ENCODE measurements at regions not wholly inside any gene's neighbourhood (a gene's known extent, or its start where the extent isn't known, plus 50 kb on each side); places are given as distances from the start of the nearest gene placed in this dataset.

DNA sequence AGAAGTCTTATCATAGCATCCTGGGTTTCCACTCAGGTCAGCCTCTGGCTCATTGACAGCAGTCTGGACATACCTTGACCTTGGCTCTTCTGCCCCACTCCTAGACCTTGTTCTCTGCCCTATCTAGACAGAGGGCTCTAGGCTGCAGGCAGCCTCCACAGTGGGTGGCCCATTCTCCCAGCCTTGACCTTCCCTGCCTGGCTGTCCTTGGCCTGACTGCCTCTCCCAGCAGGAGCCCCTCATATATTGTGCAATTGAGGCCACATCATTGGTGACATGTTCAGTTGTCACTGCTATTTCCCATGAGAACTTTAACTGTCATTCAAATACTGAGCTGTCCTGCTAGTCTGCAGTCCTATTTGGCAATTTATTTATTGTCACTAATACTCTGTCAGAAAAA, 503.4 kb downstream of the PLXNA4 start:
- no peak for DNase-seq (ENCODE audit: low read depth, low spot score)

DNA sequence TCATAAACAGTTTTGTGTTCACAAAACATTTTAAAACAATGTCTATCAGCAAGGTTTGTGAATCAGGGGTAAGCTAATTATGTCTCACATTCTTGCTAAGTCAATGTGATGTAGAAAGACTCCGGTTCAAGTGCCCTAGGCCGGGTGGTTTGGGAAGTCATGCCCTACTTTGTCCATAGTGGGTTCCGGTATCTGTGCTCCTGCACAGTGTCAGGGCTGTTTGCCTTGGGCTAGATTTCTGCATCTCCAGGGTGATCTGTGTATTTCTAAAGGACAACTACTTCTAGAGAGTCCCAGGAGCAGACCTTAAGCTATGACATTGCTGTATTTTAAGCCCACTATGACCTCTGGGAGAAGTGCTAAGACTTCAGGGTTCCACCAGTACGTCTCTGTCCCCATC, 504.1 kb downstream of the PLXNA4 start:
- DNase-seq (ENCODE audit: low read depth, low spot score) = no peak

DNA sequence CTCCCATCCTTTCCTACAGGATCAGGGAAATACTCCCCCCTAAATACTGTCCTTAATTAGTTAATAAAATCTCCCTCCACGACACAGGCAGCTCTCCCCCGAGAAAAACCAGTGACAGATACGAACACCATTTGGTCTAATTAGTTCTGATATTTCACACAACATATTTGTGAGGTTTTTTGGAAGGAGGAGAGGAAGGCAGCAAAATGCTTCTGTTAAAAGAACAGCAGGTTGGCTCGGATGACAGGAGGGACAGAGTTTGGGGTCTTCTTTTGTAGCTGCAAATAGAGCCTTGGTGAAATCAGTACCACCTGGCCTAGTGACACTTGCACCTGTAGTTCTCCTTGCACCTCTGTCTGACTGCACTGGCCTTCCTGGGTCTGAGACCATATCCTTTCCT, 507.0 kb downstream of the PLXNA4 start:
- DNase-seq (ENCODE audit: low read depth, low spot score) = no peak

DNA sequence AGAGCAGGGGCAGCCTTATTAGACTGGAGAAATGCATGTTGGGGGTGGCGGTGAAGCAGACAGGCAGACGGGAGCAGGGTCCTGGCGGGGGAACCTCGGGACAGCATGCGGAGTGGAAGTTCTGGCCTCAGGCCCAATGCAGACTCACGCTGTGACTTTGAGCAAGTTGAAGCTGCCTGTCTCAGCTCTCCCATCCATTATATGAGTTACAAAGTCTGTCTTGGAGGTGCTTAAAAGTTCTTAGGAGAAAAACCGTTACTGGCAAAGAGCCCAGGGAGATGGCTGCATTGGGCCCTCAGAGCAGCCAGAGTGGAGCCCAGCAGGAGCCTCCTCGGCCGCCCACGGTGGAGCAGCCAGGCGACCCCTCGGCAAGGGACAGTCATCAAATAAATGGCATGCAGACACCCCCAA, 509.5 kb downstream of the PLXNA4 start:
- DNase-seq (ENCODE audit: low read depth, low spot score) = peak; percentile 87

DNA sequence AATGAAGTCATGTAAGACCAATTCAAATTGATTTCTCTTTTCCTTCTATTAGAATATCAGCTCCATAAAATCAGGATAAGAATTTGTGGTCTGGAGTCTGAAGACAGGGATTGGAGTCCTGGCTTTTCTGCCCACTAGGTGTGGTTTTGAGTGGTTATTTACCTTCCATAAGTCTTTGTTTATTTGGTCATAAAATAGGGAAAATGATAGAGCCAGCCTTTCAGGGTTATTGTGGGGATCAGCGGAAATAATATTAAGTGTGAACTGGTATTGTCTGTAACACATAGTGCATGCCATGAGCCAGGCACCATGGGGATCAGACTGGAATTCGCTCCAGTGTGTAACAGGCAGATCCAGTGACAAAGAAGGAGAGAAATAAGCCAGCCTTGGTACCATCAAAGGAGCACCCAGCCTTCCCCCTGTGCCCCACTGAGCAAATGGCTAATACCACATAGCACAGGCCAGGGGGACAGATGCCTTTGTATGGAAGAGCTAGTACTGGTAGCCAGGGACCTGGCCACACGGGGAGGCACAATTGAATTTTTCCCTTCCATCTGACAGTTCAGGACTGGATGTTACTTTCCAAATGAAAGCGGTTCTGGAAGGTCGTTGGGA, 509.7 kb upstream of the PODXL start:
- DNase-seq (ENCODE audit: low read depth, low spot score) = peak; percentile 63

DNA sequence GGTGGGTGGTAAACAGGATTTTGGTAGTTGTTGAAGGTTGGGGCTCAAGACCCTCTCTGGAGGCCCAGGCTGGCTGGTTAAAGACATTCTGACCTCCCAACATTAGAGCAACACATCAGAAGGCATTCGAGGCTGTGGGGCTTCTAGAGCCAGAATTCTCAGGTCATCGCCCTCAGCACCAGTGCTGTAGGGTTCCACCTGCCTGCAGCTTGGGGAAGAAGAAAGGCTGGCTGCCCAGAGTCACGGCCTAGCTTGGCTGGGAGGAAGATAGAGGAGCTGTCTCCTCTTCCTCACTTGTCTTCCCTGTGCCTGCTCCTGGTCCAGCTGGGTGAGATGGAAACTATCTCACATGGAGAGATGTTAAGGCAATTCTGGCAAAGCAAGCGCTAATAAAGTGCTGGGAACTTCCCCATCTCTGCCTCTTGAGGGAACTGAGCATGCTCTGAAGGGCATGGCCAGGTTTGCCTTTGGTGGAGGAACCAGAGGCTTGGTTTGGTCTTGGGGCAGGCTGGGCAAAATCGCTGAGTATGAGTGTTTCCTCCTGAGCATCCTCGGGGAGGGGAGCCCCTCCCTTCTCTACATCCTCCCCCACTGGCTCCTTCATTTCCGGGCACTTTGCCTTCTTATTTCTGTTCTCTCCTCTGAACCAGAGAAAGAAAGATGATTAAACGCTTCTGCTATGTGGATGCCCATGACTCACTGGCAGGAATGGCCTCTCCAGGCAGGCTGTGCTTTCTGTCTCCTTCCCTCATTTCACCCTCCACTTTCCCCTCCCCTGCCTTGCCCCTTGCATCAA, 509.0 kb upstream of the PODXL start:
- peak; percentile 97 for DNase-seq (ENCODE audit: low read depth, low spot score)

DNA sequence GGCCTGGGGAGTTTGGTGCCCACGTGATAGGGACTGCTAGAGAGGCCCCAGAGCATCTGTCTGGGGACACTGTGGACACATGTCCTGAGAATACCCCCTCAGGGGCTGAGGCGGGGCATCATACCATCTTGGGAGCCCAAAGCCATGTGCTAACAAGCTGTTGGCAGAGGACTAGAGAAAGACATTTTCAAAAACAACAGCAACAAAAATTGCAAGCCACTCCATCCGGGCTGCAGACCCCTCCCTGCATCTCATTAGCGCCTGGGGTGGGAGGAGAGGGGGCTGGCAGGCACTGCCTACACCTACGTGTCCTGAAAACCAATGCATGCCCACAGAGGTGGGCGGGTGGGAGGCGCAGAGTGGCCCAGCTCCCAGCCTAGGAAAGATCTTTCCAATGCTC, 507.4 kb upstream of the PODXL start:
- DNase-seq (ENCODE audit: low read depth, low spot score) = peak; percentile 17

DNA sequence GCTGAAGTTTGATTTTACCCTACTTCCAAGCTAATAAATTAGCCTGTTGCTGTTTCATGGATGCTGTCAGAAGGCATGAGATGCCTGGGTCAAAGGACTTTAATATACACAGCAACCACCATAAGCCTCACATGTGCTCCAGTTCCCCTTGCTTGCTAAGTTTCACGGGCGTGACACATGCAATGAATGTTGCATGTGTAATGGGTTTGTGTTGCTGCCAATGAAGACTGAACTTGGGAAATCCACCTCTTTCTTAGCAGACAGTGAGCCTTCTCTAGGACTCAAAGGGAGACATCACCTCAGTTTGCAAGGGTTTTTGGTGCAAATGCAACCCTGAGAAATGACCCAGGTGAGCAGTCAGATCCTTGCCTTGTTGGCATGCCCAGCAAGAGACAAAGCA, 505.5 kb upstream of the PODXL start:
- no peak for DNase-seq (ENCODE audit: low read depth, low spot score)

DNA sequence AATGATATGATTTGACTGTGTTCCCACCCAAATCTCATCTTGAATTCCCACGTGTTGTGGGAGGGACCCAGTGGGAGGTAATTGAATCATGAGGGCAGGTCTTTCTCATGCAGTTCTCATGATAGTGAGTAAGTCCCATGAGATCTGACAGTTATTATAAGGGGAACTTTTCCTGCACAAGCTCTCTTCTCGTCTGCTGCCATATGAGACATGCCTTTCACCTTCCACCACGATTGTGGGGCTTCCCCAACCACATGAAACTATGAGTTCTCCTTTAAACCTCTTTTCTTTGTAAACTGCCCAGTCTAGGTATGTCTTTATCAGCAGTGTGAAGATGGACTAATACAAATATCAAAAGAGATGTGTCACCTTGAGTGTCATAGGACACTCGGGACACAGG, 502.7 kb upstream of the PODXL start:
- DNase-seq (ENCODE audit: low read depth, low spot score) = no peak

DNA sequence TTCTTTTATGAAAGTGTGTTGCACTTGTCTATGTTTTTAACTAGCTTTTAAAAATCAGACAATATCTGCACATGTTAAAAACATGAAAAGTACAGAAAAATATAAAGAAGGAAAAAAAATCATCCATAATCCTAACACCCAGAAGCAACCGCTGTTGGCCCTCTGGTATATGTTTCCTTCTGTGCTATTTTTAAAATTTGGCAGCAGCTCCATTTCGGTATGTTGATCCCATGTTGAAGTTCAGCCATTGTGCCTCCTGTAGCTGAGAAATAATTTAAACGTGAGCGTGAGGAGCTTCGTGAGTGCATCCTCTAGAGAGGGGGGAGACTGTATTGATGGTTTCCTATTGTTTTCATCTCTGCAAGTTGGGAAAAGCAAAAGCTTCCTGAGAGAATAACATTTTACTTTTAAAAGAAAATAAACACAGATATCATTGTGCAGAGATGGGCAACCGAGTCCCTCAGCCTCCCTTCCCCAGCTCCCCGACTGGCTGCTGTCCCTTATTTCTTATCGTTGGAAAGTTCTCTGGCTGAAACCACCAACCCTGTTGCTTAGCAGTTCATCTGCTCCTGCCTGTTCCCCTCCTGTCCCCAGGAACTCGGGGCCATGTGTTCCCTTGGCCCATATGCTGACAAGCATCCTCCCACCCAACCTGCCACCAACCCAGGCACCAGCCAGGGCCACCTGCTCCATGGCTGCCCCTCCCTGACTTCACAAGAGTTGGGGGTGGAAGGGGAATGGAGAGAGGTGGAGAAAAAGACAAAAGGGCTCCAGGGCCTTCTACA, 499.1 kb upstream of the PODXL start:
- DNase-seq (ENCODE audit: low read depth, low spot score) = no peak

DNA sequence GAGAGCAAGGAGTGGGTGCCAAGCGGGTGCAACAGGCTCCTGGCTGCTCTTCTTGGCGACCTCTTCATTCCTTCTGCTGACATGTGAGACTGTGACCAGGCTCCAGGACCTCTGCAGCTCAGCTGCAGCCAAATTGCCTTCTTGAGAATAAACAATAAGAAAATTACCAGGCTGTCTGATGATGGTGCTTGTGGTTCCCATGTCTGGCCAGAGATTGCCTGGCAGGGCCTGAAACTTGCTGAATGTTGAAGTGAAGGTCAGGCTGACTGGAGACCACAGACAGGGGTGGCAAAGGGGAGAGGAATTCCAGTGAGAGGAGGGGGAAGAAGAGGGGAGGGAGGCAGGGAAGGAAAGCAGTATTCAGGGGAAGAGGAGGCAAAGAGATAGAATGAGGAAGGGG, 497.4 kb upstream of the PODXL start:
- DNase-seq (ENCODE audit: low read depth, low spot score) = peak; percentile 66

DNA sequence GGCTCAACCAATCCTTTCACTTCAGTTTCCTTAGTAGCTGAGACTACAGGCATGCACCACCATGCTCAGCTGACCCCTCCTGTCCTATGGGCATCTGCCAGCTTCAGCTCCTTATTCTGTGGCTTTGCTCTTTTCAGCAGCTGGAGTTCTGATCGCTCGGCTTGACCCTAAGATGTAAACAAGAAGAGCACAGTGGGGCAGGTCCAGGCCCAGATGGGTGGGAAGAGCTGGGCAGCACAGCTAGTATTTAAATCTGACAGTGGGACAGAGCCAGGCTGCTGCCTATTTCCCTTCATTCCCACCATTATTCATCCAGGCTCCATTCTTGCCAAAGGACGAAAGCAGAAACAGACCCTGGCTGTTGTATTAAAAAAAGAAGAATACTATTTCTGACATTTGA, 494.9 kb upstream of the PODXL start:
- no peak for DNase-seq (ENCODE audit: low read depth, low spot score)

DNA sequence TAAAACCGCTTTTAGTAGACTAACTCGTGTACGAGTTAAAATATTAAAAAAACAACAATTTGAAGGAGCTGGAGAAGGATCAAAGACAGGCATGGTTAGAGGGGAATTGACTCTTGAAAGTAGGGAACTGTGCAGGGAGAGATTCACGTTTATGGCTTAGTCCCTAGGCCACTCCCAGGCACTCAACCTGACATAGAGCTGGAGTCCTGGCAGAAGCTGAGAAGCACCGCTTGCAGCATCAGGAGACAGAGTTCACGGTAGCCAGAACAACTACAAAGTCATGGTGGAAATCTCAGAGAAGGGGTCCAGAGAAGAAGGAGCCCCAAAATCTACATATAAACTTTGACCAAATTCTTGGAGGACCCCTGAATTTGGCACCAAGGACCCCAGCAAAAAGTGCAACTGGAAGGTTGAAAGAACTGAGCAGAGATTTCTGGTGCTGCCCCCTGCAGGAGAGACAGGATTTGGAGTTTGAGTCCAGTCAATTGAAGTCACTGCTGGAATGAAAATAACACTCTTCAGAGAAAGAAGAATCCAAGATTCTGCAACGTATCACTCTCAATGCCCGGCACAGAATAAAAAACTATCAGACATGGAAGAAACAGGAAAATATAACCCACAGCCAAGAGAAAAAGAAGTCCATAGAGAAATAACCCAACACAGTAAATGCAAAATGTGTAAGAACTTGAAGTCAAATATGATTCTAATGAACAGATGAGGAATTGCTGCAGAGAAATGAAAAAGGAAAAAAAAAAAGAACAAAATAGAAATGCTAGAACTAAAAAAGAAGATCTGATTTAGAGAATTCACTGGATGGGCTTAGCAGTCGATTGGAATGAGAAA, 493.3 kb upstream of the PODXL start:
- no peak for DNase-seq (ENCODE audit: low read depth, low spot score)

DNA sequence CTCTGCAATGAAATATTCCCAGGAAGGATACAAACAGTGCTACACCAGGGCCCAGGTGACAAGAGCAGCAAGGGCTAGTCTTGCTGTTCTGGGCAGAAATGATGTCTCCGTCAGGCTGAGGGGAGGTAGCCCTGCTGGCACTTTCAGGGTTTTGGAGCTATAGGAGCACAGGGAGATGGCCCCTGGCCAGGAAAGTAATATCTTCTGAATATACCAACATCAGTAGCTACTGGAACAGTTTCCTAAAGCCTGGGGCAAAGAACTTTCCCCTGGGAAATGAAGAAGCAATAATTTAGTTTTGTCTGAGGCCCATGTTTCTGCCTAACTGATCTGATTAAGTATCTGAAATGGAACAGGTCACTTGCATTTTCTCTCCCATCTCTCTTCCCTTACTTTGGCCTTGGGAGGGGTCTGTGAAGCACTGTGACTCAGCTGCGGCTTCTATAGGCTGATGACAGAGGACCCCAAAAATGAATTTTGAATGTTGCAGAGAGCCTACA, 489.1 kb upstream of the PODXL start:
- DNase-seq (ENCODE audit: low read depth, low spot score) = no peak

DNA sequence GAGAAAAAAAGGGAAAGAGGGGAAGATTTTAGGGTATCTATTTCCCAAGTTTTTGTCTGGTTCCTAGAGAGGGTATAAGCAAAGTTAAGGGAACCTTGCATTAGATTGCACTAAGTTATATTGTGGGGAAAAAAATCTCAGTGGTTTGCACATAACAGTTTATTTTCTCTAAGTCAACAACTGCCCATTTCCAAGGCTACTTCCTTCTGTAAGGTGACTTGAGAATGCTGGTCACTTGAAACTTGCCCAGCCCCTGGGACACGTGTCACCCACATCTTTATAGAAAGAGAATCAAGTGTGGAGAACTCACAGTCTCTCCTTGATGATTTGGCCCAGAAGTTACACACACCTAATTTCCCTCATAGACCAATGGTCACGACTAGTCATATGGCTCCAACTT, 488.6 kb upstream of the PODXL start:
- DNase-seq (ENCODE audit: low read depth, low spot score) = no peak

DNA sequence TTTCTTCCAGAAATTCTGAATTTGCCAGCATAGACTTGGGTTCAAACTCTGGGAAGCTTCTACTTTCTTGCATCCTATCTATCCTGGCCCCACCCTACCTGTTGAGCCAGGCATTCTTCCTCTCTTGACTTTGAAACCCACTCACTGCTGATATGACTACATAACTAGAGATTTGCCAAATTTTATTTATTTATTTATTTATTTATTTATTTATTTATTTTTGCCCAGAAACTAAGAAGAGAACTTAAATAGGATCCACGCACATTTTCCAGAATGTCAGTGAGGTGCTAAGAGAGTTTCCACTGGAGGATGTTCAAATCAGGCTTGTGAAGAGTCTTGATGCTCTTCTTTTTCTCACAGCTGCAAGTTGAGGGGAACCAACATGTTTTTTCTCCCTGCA, 487.8 kb upstream of the PODXL start:
- DNase-seq (ENCODE audit: low read depth, low spot score) = no peak

DNA sequence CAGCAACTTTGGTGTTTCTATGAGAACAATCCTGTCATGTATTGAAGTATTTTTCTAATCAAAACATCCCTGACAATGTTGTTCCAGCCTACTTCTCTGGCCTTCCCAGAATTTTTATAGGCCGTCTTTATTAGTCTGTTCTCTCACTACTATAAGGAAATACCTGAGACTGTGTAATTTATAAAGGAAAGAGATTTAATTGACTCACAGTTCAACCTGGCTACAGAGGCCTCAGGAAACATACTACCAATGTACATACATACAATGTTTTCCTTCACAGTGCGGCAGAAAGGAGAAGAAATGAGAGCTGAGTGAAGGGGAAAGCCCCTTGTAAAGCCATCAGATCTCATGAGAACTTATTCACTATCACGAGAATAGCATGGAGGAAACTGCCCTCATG, 484.7 kb upstream of the PODXL start:
- DNase-seq (ENCODE audit: low read depth, low spot score) = no peak

DNA sequence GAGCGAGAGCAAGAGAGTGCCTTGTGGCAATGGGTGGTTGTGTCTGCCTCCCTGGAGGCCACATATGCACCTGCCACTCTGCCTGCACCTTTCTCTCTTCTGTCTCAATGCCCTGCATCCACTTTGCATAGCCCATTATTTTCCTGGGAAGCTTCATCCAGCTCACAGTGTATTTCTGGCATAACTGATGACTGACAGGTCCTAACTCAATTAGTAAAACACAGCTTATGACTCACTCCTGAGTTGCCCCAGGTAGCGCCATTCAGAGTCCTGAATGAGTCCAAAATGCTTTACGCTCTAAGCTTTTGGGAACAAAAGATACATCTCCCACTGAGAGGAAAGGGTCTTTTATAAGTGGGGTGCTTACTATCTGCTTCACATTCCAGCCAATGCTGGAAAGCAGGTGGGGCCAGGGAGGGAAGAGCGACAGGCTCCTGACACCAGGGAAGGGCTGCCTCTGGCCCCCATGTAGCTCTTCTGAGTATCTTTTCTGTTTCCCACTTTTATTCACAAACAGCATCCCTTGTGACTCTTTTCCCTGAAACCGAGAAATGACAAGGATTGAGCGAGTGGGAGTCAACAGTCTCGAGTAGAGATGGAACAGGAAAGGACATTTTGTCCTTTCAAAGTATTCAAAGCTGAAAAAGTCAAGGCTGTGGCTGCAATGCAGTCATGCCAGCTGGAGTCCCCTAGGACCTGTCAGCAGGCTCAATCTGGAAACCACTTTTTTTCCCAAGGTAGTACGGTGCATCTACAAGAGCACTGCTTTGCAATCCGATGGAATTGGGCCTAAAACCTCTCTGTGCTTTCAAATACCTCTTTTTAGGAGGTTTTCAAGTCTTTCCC, 479.3 kb upstream of the PODXL start:
- DNase-seq (ENCODE audit: low read depth, low spot score) = peak; percentile 48

DNA sequence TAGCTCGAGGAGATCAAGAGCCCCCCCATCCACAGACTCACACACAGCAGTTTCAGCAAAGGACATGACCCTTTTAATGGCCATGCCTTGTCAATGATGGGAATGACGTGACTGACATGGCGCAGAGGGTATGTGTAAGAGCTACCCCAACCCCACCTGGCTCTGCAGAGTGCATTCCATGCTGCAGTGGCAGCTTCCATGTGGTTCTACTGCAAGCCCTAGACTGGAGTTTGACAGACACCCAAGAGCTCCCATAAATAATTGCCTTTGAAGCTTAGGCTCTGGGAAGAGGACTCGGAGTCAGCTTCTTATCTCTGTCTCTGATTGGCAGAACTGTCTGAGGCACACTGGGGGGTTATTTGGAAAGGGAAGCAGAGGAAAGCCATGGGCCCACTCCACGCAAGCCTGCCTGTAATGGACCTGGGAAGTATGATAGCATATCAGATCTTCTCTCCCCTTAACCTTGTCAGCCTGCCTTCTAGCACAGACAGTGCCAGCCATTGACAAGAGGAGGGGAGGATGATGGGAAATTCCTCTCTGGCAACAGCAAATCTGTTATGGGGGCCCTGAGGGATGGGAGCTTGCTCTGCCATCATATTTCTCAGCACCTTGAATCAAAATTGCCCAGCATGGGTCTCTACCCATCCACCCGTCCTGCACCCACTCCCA, 478.5 kb upstream of the PODXL start:
- DNase-seq (ENCODE audit: low read depth, low spot score) = no peak

DNA sequence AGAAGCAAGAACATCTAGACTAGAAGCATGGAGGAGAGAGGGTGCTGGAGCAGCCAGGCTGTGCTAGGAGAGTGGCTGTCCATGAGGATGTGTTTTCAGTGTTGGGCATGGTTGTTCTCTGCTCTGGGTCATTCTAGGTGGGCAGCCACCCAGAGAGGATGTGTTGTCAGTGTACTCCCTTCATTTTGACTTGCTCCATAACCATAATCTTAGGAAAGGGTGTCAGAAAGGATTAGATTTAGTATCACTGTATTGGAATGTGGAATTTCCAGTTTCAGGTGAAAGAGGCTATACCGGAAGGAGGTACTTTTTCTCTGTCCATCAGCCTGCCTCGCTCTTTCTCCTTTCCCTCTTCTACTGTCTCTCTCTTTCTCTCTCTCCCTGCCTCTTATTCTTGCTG, 474.5 kb upstream of the PODXL start:
- DNase-seq (ENCODE audit: low read depth, low spot score) = no peak
